H1 (cell line): ENCODE measurements at regions not wholly inside any gene's neighbourhood (a gene's known extent, or its start where the extent isn't known, plus 50 kb on each side); places are given as distances from the start of the nearest gene placed in this dataset.

Source experiments
- BCL11A ChIP-seq, 2 experiments: IDR thresholded peaks; one replicate each; pipeline ENCODE4 v1.6.1; 2011; ENCODE audit warnings: low read depth in 2 of 2, low read length in 2 of 2, mild to moderate bottlenecking in 2 of 2
- CEBPB ChIP-seq: IDR thresholded peaks from 2 replicates; pipeline ENCODE4 v1.6.1; 2012; ENCODE audit warnings: low read depth, low read length
- EZH2 ChIP-seq: fragments of 200-600 bp; sonication (generic); IDR thresholded peaks from 2 replicates; pipeline ENCODE4 v1.7.1; 2012; ENCODE audit warnings: low read depth, mild to moderate bottlenecking, moderate library complexity, low read length, inconsistent platforms; ENCODE audit not compliant: severe bottlenecking
- POLR2A ChIP-seq, 2 experiments: IDR thresholded peaks; 1 replicate in 1 of 2; 2 replicates in 1 of 2; pipeline ENCODE4 v1.6.1; 2011; ENCODE audit warnings: low read depth in 2 of 2, low read length in 2 of 2, mild to moderate bottlenecking in 2 of 2; ENCODE audit errors: control extremely low read depth in 1 of 2
- POLR2AphosphoS5 ChIP-seq: IDR thresholded peaks from 2 replicates; pipeline ENCODE4 v1.6.1; 2011; ENCODE audit warnings: low read depth, low read length
- POU5F1 ChIP-seq: IDR thresholded peaks from 2 replicates; pipeline ENCODE4 v1.6.1; 2011; ENCODE audit warnings: low read depth, mild to moderate bottlenecking, low read length, moderate library complexity
- SIN3A ChIP-seq, 2 experiments: IDR thresholded peaks in 1 of 2; conservative IDR thresholded peaks in 1 of 2; 2 replicates each; pipeline ENCODE4 v1.6.1; 2011 to 2012; ENCODE audit warnings: low read length in 2 of 2, improper control_type of control experiment in 1 of 2, low read depth in 1 of 2, mild to moderate bottlenecking in 1 of 2
- SUZ12 ChIP-seq: fragments of 200-600 bp; sonication (generic); IDR thresholded peaks from 2 replicates; pipeline ENCODE4 v1.6.1; 2012; ENCODE audit warnings: mild to moderate bottlenecking, inconsistent platforms, low read length, moderate library complexity, mixed read lengths
- TF ChIP-seq, protein P1 (sequence below), 3 experiments: IDR thresholded peaks; 1 replicate in 2 of 3; 2 replicates in 1 of 3; pipeline versions ENCODE4 v1.5.1 to v1.6.1; 2011; ENCODE audit warnings: low read length in 3 of 3, mild to moderate bottlenecking in 3 of 3, inconsistent platforms in 2 of 3, low read depth in 1 of 3, moderate library complexity in 1 of 3; ENCODE audit not compliant: insufficient read depth in 1 of 3; ENCODE audit errors: control extremely low read depth in 1 of 3

DNA sequence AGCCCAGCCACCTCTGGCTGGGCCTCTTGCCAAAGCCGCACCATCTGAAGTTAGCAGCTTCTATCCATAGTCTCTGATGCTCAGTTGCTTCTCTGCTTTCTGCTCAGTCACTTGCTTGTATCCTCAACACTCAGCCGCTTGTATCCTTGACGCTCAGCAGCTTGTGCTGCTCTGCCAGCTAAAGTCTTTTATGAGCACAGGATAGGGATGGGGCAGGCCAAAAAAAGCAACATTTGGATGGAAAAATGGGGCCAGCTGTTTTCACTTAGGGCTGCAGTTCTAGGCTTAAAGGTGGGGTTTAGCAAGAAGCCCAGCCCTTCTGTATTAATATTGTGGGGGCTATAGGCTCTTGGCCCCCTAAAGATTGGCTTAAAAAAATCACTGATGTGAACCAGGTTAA, 739.4 kb downstream of the CDH8 start:
- no peak for TF ChIP-seq POLR2AphosphoS5
- TF ChIP-seq EZH2: no peak
- TF ChIP-seq POLR2A (IDR thresholded peaks at IDR 0.05; ENCODE audit: control extremely low read depth in 1 of 2, low read depth in 2 of 2, low read length in 2 of 2): no peak
- TF ChIP-seq, protein P1, sequence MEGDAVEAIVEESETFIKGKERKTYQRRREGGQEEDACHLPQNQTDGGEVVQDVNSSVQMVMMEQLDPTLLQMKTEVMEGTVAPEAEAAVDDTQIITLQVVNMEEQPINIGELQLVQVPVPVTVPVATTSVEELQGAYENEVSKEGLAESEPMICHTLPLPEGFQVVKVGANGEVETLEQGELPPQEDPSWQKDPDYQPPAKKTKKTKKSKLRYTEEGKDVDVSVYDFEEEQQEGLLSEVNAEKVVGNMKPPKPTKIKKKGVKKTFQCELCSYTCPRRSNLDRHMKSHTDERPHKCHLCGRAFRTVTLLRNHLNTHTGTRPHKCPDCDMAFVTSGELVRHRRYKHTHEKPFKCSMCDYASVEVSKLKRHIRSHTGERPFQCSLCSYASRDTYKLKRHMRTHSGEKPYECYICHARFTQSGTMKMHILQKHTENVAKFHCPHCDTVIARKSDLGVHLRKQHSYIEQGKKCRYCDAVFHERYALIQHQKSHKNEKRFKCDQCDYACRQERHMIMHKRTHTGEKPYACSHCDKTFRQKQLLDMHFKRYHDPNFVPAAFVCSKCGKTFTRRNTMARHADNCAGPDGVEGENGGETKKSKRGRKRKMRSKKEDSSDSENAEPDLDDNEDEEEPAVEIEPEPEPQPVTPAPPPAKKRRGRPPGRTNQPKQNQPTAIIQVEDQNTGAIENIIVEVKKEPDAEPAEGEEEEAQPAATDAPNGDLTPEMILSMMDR (IDR thresholded peaks at IDR 0.05; ENCODE audit: control extremely low read depth in 1 of 3, insufficient read depth in 1 of 3, low read depth in 1 of 3, low read length in 3 of 3): no peak
- TF ChIP-seq SIN3A (conservative IDR thresholded peaks at IDR 0.05 in 1 of 2, IDR thresholded peaks at IDR 0.05 in 1 of 2; ENCODE audit: low read depth in 1 of 2, low read length in 2 of 2): no peak
- no peak for TF ChIP-seq POU5F1
- TF ChIP-seq SUZ12: no peak
- no peak for TF ChIP-seq BCL11A (IDR thresholded peaks at IDR 0.05; ENCODE audit: low read depth in 2 of 2, low read length in 2 of 2)
- TF ChIP-seq CEBPB: no peak
